ENCODE measurements at regions not wholly inside any gene's neighbourhood (a gene's known extent, or its start where the extent isn't known, plus 50 kb on each side); places are given as distances from the start of the nearest gene placed in this dataset.

DNA sequence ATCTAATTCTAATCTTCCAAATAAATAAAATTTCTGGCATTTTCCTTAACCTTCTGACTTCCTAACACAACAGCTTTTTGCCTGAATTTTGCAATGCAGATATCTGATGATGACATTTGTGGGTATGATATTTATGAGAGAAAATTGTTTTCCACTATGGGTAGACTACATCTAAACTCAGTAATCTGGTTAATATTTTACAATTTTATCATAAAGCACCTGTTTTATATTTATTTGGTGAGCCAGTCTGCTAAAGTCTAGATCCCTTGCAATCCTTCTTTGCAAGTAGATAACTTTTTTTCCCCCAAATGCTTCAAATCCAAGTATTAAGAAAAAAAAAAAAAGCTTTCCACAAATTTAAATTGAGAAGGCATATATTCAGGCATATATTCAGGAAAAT is 246.2 kb upstream of the DAB2 start:
- Histone ChIP-seq H3K27me3 (ENCODE audit: insufficient read depth, low read length) (no peaks in the 10 kb centered on the region), H2BK15ac (ENCODE audit: low read depth, low read length) (no peak overlapping the region), H2BK5ac (ENCODE audit: insufficient read length, low read length) (no peak overlapping the region), H3K9me3 (ENCODE audit: control insufficient read depth, low read depth, low read length) (no peaks in the 10 kb centered on the region), H3K14ac (ENCODE audit: insufficient read depth, low read length) (no peak overlapping the region), H3K4me1 (ENCODE audit: insufficient read depth, low read length) (no peaks in the 10 kb centered on the region), H3K9ac (ENCODE audit: extremely low read depth, insufficient read length, low read length) (no peak overlapping the region), H2BK12ac (ENCODE audit: insufficient read length, low read depth, low read length) (no peak overlapping the region), H3K18ac (ENCODE audit: insufficient read length, low read depth, low read length) (no peak overlapping the region), H2BK120ac (ENCODE audit: low read depth, low read length, poor library complexity, severe bottlenecking) (no peak overlapping the region), H4K5ac (ENCODE audit: insufficient read length, low read depth, low read length) (no peak overlapping the region), H2BK20ac (ENCODE audit: low read depth, low read length, poor library complexity, severe bottlenecking) (no peak overlapping the region), H3K79me1 (ENCODE audit: insufficient read depth, low read depth, low read length, poor library complexity, severe bottlenecking) (no peaks in the 10 kb centered on the region), H3K4me2 (ENCODE audit: insufficient read depth, insufficient read length, low read length) (no peak overlapping the region), H4K8ac (replicated peaks; ENCODE audit: insufficient read length, low read depth, low read length) (no peak overlapping the region), H3K27ac (ENCODE audit: insufficient read length, low read depth, low read length) (no peak overlapping the region), H3K56ac (ENCODE audit: insufficient read length, low read depth, low read length) (no peak overlapping the region), H3K79me2 (ENCODE audit: insufficient read depth, low read length) (no peaks in the 10 kb centered on the region), H3K23me2 (ENCODE audit: insufficient read length, low read depth, low read length, poor library complexity, severe bottlenecking) (no peaks in the 10 kb centered on the region), H3K23ac (ENCODE audit: insufficient read length, low read depth, low read length) (no peak overlapping the region), H4K20me1 (ENCODE audit: control insufficient read depth, insufficient read depth, insufficient read length) (no peaks in the 10 kb centered on the region), H4K91ac (ENCODE audit: insufficient read length, low read depth, low read length) (no peak overlapping the region), H2AFZ (ENCODE audit: low read length) (no peak overlapping the region), H3K4ac (ENCODE audit: low read depth, low read length) (no peak overlapping the region), H2AK5ac (ENCODE audit: insufficient read length, low read length) (no peak overlapping the region), H3T11ph (ENCODE audit: low read length) (no peak overlapping the region)
- no peak for DNase-seq
- Mint-ChIP-seq H3K27me3 (ENCODE audit: low read depth) (no peaks in the 10 kb centered on the region), H3K36me3 (ENCODE audit: insufficient read depth in 1 of 3, low read depth in 3 of 3) (peaks cover 0 to 8% (median 2%) of the 10 kb centered on the region in 3 experiments; a peak in 3 of 7 replicates), H3K4me3 (no peak overlapping the region), H3K4me1 (peaks cover 15% of the 10 kb centered on the region in 2 experiments), H3K9me3 (peaks cover 4 to 7% of the 10 kb centered on the region in 2 experiments; a peak in 2 of 5 replicates), H3K27ac (peak overlapping the region in 1 of 3 experiments; percentile 70; a peak in 2 of 7 replicates)
- TF ChIP-seq, protein P1, sequence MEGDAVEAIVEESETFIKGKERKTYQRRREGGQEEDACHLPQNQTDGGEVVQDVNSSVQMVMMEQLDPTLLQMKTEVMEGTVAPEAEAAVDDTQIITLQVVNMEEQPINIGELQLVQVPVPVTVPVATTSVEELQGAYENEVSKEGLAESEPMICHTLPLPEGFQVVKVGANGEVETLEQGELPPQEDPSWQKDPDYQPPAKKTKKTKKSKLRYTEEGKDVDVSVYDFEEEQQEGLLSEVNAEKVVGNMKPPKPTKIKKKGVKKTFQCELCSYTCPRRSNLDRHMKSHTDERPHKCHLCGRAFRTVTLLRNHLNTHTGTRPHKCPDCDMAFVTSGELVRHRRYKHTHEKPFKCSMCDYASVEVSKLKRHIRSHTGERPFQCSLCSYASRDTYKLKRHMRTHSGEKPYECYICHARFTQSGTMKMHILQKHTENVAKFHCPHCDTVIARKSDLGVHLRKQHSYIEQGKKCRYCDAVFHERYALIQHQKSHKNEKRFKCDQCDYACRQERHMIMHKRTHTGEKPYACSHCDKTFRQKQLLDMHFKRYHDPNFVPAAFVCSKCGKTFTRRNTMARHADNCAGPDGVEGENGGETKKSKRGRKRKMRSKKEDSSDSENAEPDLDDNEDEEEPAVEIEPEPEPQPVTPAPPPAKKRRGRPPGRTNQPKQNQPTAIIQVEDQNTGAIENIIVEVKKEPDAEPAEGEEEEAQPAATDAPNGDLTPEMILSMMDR (conservative IDR thresholded peaks at IDR 0.05) = no peak

All from H9 (cell line).